HEK293 (cell line): ENCODE measurements at regions not wholly inside any gene's neighbourhood (a gene's known extent, or its start where the extent isn't known, plus 50 kb on each side); places are given as distances from the start of the nearest gene placed in this dataset.
A peak's percentile ranks its signal among the peaks of the same experiment; 100 is the strongest.

Source experiments
- CTCF ChIA-PET: fragments of 350-600 bp; formaldehyde crosslinking; extraction: SDS; loops from one replicate; lab custom pipeline; 2021; ENCODE audit warnings: antibody characterized with exemption; lab: Yijun Ruan, JAX
- POLR2A ChIA-PET: fragments of 300-600 bp; formaldehyde crosslinking; extraction: SDS; loops from one replicate; lab custom pipeline; 2020; ENCODE audit warnings: antibody characterized with exemption, inconsistent platforms; lab: Yijun Ruan, JAX
- H3K27ac ChIP-seq: fragments of 200-500 bp; sonication (Bioruptor generic); 2 replicates; pipeline ENCODE4 v1.5.1; 2014; ENCODE audit warnings: low read depth, low read length, control low read depth, inconsistent platforms; ENCODE audit errors: extremely low read depth
- H3K36me3 ChIP-seq, 2 experiments: fragments of 200-500 bp in 1 of 2; sonication (Bioruptor generic) in 1 of 2; 1 replicate in 1 of 2; 2 replicates in 1 of 2; pipeline ENCODE4 v1.5.1; 2014 to 2017; ENCODE audit warnings: inconsistent platforms in 2 of 2, low read length in 2 of 2; ENCODE audit not compliant: control insufficient read depth in 2 of 2, insufficient read depth in 1 of 2
- H3K4me1 ChIP-seq: fragments of 200-500 bp; sonication (Bioruptor generic); 2 replicates; pipeline ENCODE4 v1.5.1; 2014; ENCODE audit warnings: mild to moderate bottlenecking, low read length, inconsistent platforms; ENCODE audit not compliant: control insufficient read depth, insufficient read depth
- H3K4me3 ChIP-seq: 2 replicates; pipeline ENCODE4 v1.5.1; 2011; ENCODE audit warnings: low read depth, mild to moderate bottlenecking, control low read depth, low read length, moderate library complexity
- H3K9me3 ChIP-seq: fragments of 200-500 bp; sonication (Bioruptor generic); 2 replicates; pipeline ENCODE4 v1.5.1; 2014; ENCODE audit warnings: low read depth, low read length, inconsistent platforms; ENCODE audit not compliant: control insufficient read depth, insufficient read depth
- ATF2 ChIP-seq: fragments of 450-650 bp; formaldehyde crosslinking; IDR thresholded peaks from 2 replicates; pipeline ENCODE4 v1.5.1; 2016; ENCODE audit warnings: missing biosample characterization, missing genetic modification characterization, low read depth
- GFI1B ChIP-seq: fragments of 450-650 bp; formaldehyde crosslinking; IDR thresholded peaks from 2 replicates; pipeline ENCODE4 v1.5.1; 2016; ENCODE audit warnings: missing biosample characterization, missing genetic modification characterization
- GLIS1 ChIP-seq: fragments of 450-650 bp; formaldehyde crosslinking; IDR thresholded peaks from 2 replicates; pipeline ENCODE4 v1.5.1; 2016; ENCODE audit warnings: missing biosample characterization, missing genetic modification characterization
- IKZF3 ChIP-seq: fragments of 450-650 bp; IDR thresholded peaks from 2 replicates; pipeline ENCODE4 v1.5.0; 2018; ENCODE audit warnings: missing biosample characterization, mild to moderate bottlenecking, missing genetic modification characterization, moderate library complexity
- KLF1 ChIP-seq: fragments of 450-650 bp; formaldehyde crosslinking; IDR thresholded peaks from 2 replicates; pipeline ENCODE4 v1.5.1; 2016; ENCODE audit warnings: missing biosample characterization, missing genetic modification characterization
- YY2 ChIP-seq: fragments of 450-650 bp; formaldehyde crosslinking; IDR thresholded peaks from 2 replicates; pipeline ENCODE4 v1.5.1; 2016; ENCODE audit warnings: missing biosample characterization, missing genetic modification characterization
- ZBTB6 ChIP-seq: fragments of 450-650 bp; formaldehyde crosslinking; IDR thresholded peaks from 2 replicates; pipeline ENCODE4 v1.5.1; 2017; ENCODE audit warnings: missing biosample characterization, missing genetic modification characterization
- ZEB2 ChIP-seq: fragments of 450-650 bp; formaldehyde crosslinking; IDR thresholded peaks from 2 replicates; pipeline ENCODE4 v1.5.1; 2016; ENCODE audit warnings: missing biosample characterization, missing genetic modification characterization
- ZIC2 ChIP-seq: fragments of 450-650 bp; formaldehyde crosslinking; IDR thresholded peaks from 2 replicates; pipeline ENCODE4 v1.5.1; 2016; ENCODE audit warnings: missing biosample characterization, missing genetic modification characterization
- ZNF133 ChIP-seq: fragments of 450-650 bp; formaldehyde crosslinking; IDR thresholded peaks from 2 replicates; pipeline ENCODE4 v1.5.1; 2016; ENCODE audit warnings: missing biosample characterization, missing genetic modification characterization
- ZNF140 ChIP-seq: fragments of 450-650 bp; formaldehyde crosslinking; IDR thresholded peaks from 2 replicates; pipeline ENCODE4 v1.5.1; 2016; ENCODE audit warnings: missing biosample characterization, missing genetic modification characterization
- ZNF19 ChIP-seq: fragments of 450-650 bp; formaldehyde crosslinking; IDR thresholded peaks from 2 replicates; pipeline ENCODE4; 2016; ENCODE audit warnings: missing biosample characterization, missing genetic modification characterization, low read depth
- ZNF2 ChIP-seq: fragments of 450-650 bp; formaldehyde crosslinking; IDR thresholded peaks from 2 replicates; pipeline ENCODE4 v1.5.1; 2016; ENCODE audit warnings: missing biosample characterization, missing genetic modification characterization
- ZNF292 ChIP-seq: fragments of 450-650 bp; formaldehyde crosslinking; IDR thresholded peaks from 2 replicates; pipeline ENCODE4 v1.5.1; 2016; ENCODE audit warnings: low read depth, missing biosample characterization, missing genetic modification characterization, borderline replicate concordance
- ZNF341 ChIP-seq: fragments of 450-650 bp; formaldehyde crosslinking; IDR thresholded peaks from 2 replicates; pipeline ENCODE4; 2016; ENCODE audit warnings: low read depth, missing biosample characterization, missing genetic modification characterization
- ZNF366 ChIP-seq: fragments of 450-650 bp; formaldehyde crosslinking; conservative IDR thresholded peaks from 2 replicates; pipeline ENCODE4 v1.5.1; 2016; ENCODE audit warnings: missing biosample characterization, missing genetic modification characterization
- ZNF391 ChIP-seq: fragments of 450-650 bp; formaldehyde crosslinking; IDR thresholded peaks from 2 replicates; pipeline ENCODE4 v1.5.1; 2016; ENCODE audit warnings: low read depth, missing biosample characterization, missing genetic modification characterization, borderline replicate concordance
- ZNF416 ChIP-seq: fragments of 450-650 bp; formaldehyde crosslinking; IDR thresholded peaks from 2 replicates; pipeline ENCODE4 v1.5.1; 2016; ENCODE audit warnings: missing biosample characterization, missing genetic modification characterization
- ZNF423 ChIP-seq: fragments of 450-650 bp; formaldehyde crosslinking; IDR thresholded peaks from 2 replicates; pipeline ENCODE4 v1.5.1; 2016; ENCODE audit warnings: missing biosample characterization, missing genetic modification characterization
- ZNF473 ChIP-seq: fragments of 450-650 bp; formaldehyde crosslinking; IDR thresholded peaks from 2 replicates; pipeline ENCODE4 v1.5.1; 2017; ENCODE audit warnings: missing biosample characterization, missing genetic modification characterization
- ZNF48 ChIP-seq: fragments of 450-650 bp; formaldehyde crosslinking; IDR thresholded peaks from 2 replicates; pipeline ENCODE4 v1.5.1; 2016; ENCODE audit warnings: missing biosample characterization, missing genetic modification characterization
- ZNF660 ChIP-seq: fragments of 450-650 bp; IDR thresholded peaks from 2 replicates; pipeline ENCODE4 v1.5.1; 2018; ENCODE audit warnings: missing biosample characterization, mild to moderate bottlenecking, missing genetic modification characterization
- ZNF664 ChIP-seq: fragments of 450-650 bp; formaldehyde crosslinking; IDR thresholded peaks from 2 replicates; pipeline ENCODE4 v1.5.1; 2016; ENCODE audit warnings: missing biosample characterization, missing genetic modification characterization
- ZNF707 ChIP-seq: fragments of 450-650 bp; formaldehyde crosslinking; IDR thresholded peaks from 2 replicates; pipeline ENCODE4 v1.5.1; 2016; ENCODE audit warnings: missing biosample characterization, missing genetic modification characterization
- ZSCAN16 ChIP-seq: fragments of 450-650 bp; formaldehyde crosslinking; IDR thresholded peaks from 2 replicates; pipeline ENCODE4 v1.5.1; 2016; ENCODE audit warnings: missing biosample characterization, missing genetic modification characterization
- ZSCAN23 ChIP-seq: fragments of 450-650 bp; formaldehyde crosslinking; IDR thresholded peaks from 2 replicates; pipeline ENCODE4 v1.5.1; 2016; ENCODE audit warnings: missing biosample characterization, missing genetic modification characterization
- ZXDB ChIP-seq: fragments of 450-650 bp; formaldehyde crosslinking; IDR thresholded peaks from 2 replicates; pipeline ENCODE4 v1.5.1; 2016; ENCODE audit warnings: missing biosample characterization, missing genetic modification characterization
- TF ChIP-seq, protein P1 (sequence below): fragments of 450-650 bp; formaldehyde crosslinking; IDR thresholded peaks from 2 replicates; pipeline ENCODE4 v1.5.1; 2016; ENCODE audit warnings: missing biosample characterization, missing genetic modification characterization
- TF ChIP-seq, protein P2 (sequence below): fragments of 450-650 bp; formaldehyde crosslinking; IDR thresholded peaks from 2 replicates; pipeline ENCODE4 v1.5.1; 2016; ENCODE audit warnings: missing biosample characterization, missing genetic modification characterization, borderline replicate concordance

- ChIA-PET CTCF (interaction anchor here (1.0 to 1.1 kb wide), 2 partner anchors 22 to 423 kb away, joined by 3 read pairs; no protein-coding TSS in a partner anchor), POLR2A (no interaction called here)
- Histone ChIP-seq H3K4me1 (no peaks in the 10 kb centered on the region), H3K9me3 (no peaks in the 10 kb centered on the region), H3K36me3 (no peaks in the 10 kb centered on the region), H3K4me3 (no peak overlapping the region), H3K27ac (no peak overlapping the region)
- no peak for TF ChIP-seq ZNF473 (tag by site-specific recombination)
- TF ChIP-seq ZNF292 (tag by site-specific recombination) = no peak
- no peak for TF ChIP-seq ZXDB
- TF ChIP-seq, protein P1, sequence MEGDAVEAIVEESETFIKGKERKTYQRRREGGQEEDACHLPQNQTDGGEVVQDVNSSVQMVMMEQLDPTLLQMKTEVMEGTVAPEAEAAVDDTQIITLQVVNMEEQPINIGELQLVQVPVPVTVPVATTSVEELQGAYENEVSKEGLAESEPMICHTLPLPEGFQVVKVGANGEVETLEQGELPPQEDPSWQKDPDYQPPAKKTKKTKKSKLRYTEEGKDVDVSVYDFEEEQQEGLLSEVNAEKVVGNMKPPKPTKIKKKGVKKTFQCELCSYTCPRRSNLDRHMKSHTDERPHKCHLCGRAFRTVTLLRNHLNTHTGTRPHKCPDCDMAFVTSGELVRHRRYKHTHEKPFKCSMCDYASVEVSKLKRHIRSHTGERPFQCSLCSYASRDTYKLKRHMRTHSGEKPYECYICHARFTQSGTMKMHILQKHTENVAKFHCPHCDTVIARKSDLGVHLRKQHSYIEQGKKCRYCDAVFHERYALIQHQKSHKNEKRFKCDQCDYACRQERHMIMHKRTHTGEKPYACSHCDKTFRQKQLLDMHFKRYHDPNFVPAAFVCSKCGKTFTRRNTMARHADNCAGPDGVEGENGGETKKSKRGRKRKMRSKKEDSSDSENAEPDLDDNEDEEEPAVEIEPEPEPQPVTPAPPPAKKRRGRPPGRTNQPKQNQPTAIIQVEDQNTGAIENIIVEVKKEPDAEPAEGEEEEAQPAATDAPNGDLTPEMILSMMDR (tag by site-specific recombination) = no peak
- no peak for TF ChIP-seq ZSCAN16 (tag by site-specific recombination)
- TF ChIP-seq ZNF660 (tag by site-specific recombination) = 0 out of 2 replicates have a peak, but pooled peaks have one; percentile 20
- no peak for TF ChIP-seq ZNF707
- TF ChIP-seq ATF2 (tag by site-specific recombination) = no peak
- 0 out of 2 replicates have a peak, but pooled peaks have one; percentile 9 for TF ChIP-seq ZNF341
- no peak for TF ChIP-seq ZNF366 (tag by site-specific recombination)
- peak; percentile 24; the same call in 1 of the 2 replicates for TF ChIP-seq GLIS1 (tag by site-specific recombination)
- no peak for TF ChIP-seq ZNF2 (tag by site-specific recombination)
- no peak for TF ChIP-seq ZNF416 (tag by site-specific recombination)
- peak; percentile 40; the same call in 1 of the 2 replicates for TF ChIP-seq ZEB2 (tag by site-specific recombination)
- TF ChIP-seq ZNF664 (tag by site-specific recombination) = 0 out of 2 replicates have a peak, but pooled peaks have one; percentile 22
- TF ChIP-seq, protein P2, sequence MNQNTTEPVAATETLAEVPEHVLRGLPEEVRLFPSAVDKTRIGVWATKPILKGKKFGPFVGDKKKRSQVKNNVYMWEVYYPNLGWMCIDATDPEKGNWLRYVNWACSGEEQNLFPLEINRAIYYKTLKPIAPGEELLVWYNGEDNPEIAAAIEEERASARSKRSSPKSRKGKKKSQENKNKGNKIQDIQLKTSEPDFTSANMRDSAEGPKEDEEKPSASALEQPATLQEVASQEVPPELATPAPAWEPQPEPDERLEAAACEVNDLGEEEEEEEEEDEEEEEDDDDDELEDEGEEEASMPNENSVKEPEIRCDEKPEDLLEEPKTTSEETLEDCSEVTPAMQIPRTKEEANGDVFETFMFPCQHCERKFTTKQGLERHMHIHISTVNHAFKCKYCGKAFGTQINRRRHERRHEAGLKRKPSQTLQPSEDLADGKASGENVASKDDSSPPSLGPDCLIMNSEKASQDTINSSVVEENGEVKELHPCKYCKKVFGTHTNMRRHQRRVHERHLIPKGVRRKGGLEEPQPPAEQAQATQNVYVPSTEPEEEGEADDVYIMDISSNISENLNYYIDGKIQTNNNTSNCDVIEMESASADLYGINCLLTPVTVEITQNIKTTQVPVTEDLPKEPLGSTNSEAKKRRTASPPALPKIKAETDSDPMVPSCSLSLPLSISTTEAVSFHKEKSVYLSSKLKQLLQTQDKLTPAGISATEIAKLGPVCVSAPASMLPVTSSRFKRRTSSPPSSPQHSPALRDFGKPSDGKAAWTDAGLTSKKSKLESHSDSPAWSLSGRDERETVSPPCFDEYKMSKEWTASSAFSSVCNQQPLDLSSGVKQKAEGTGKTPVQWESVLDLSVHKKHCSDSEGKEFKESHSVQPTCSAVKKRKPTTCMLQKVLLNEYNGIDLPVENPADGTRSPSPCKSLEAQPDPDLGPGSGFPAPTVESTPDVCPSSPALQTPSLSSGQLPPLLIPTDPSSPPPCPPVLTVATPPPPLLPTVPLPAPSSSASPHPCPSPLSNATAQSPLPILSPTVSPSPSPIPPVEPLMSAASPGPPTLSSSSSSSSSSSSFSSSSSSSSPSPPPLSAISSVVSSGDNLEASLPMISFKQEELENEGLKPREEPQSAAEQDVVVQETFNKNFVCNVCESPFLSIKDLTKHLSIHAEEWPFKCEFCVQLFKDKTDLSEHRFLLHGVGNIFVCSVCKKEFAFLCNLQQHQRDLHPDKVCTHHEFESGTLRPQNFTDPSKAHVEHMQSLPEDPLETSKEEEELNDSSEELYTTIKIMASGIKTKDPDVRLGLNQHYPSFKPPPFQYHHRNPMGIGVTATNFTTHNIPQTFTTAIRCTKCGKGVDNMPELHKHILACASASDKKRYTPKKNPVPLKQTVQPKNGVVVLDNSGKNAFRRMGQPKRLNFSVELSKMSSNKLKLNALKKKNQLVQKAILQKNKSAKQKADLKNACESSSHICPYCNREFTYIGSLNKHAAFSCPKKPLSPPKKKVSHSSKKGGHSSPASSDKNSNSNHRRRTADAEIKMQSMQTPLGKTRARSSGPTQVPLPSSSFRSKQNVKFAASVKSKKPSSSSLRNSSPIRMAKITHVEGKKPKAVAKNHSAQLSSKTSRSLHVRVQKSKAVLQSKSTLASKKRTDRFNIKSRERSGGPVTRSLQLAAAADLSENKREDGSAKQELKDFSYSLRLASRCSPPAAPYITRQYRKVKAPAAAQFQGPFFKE (tag by site-specific recombination) = no peak
- no peak for TF ChIP-seq ZNF133 (tag by site-specific recombination)
- TF ChIP-seq ZBTB6 (tag by site-specific recombination) = peak; percentile 97
- no peak for TF ChIP-seq ZNF48 (tag by site-specific recombination)
- no peak for TF ChIP-seq GFI1B
- no peak for TF ChIP-seq ZNF19 (tag by site-specific recombination)
- no peak for TF ChIP-seq IKZF3 (tag by site-specific recombination)
- peak; percentile 45; the same call in 1 of the 2 replicates for TF ChIP-seq ZNF423 (tag by site-specific recombination)
- TF ChIP-seq ZNF391 (tag by site-specific recombination) = no peak
- TF ChIP-seq ZNF140 = no peak
- peak; percentile 96 for TF ChIP-seq ZIC2 (tag by site-specific recombination)
- no peak for TF ChIP-seq ZSCAN23 (tag by site-specific recombination)
- TF ChIP-seq YY2 (tag by site-specific recombination) = no peak
- no peak for TF ChIP-seq KLF1 (tag by site-specific recombination)
These were observed 60.0 kb upstream of the ROR1 start for GRCh38 chr1:63713627-63714481.
